UCSD-AML1 (cell line): ENCODE measurements at regions not wholly inside any gene's neighbourhood (a gene's known extent, or its start where the extent isn't known, plus 50 kb on each side); places are given as distances from the start of the nearest gene placed in this dataset.

Source experiments
- DNase-seq: peaks from one replicate; lab custom pipeline; 2025; ENCODE audit not compliant: unreplicated experiment; lab: John Stamatoyannopoulos, UW

DNA sequence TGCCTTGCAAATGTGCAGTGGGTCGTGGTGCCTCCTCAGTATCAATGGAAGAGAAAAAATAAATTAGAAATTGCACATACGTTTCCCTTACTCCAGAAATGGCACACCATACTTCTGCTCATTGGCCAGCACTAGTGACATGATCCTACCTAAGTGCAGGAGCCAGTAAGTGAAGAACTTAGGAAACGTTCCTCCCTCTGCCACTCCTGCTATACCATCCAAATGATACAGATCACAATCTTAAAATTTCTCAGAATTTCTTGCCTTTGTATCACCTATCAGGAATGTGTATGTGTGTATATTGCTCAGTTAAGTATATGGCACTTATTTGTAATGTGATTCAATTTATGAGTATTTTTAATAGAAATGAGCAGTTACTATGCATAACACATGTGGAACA is 237.0 kb upstream of the UBE2E3 start:
- DNase-seq, result no peak

DNA sequence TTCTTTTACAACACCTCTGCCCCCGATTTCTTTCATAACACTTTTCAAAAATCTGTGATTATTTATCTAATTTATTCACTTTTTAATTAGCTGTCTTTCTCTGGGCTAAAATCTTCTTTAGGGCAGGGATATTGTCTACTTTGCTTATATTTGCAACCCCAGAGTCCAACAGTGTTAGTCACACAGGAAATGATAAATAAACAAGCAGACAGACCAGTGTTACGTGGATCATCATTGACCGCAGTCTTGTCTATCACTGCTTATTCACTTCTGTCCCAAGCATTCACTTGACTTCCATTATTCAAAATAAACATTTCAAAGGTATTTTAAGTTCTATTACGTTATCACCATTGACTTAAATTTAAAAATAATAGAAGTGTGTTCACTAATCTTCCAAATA is 237.6 kb upstream of the UBE2E3 start:
- no peak for DNase-seq

DNA sequence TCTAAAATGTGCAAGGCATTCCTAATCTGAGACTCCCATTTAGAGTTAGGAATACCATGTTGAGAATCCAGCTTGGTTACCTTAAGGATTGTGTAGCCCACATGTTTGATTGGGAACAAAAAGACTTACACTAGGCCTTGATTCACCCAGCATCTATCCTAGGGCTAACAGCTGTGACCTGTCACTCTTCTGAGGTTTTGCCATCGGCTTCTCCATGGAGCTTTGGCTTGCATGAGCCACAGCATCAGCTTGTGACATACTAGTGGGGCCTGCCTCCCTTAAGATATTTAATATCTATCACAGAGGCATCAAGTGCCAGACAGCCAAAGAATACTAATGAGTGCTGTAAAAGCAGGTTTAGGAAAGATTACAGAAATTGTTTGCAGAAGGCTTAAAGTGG is 241.3 kb upstream of the UBE2E3 start:
- no peak for DNase-seq

DNA sequence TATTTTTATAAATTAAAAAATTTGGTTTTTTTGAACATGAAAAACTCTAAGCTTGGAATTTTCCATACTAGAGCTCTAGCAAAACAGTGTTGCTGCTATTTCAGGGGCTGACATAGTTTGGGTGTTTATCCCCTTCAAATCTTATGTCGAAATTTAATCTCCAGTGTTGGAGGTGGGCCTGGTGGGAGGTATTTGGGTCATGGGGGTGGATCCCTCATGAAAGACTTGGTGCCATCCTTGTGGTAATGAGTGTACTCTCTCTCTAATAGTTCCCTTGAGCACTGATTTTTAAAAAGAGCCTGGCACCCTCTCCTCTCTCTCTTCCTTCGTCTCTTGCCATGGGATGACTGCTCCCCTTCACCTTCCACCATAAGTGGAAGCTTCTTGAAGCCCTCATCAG is 244.6 kb upstream of the UBE2E3 start:
- no peak for DNase-seq

DNA sequence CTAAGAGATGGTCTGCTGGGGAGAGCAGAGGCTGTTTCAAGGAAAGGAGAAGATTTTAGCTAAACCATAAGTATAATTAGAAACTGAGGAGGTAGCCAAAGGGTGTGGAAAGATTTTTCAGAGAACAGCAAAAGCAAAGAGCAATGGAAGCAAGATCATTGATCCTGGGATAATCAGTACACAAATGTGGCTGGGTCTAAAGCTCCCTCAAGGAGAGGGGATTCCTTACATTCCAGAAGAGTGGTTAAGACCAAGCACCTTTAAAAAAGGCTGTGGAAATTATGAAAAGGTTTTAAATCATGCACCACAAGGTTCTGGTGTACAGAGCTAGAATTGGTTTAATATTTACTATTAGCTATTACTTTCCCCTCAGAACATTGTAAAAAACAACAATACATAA is 246.0 kb upstream of the UBE2E3 start:
- DNase-seq, result no peak

DNA sequence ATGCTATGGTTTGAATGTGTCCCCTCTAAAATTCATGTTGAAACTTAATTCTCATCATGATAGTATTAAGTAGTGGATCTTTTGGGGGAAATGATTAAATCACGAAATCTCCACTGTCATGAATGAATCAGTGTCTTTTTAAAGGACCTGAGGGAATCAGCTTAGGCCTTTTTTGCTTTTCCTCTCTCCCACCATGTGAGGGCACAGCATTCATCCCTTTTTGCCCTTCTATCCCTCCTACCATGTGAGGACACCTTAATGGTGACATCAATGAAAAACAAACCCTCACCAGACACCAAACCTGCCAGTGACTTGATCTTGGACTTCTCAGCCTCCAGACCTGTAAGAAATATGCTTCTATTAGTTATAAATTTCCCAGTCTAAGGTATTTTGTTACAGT is 247.1 kb upstream of the UBE2E3 start:
- no peak for DNase-seq

DNA sequence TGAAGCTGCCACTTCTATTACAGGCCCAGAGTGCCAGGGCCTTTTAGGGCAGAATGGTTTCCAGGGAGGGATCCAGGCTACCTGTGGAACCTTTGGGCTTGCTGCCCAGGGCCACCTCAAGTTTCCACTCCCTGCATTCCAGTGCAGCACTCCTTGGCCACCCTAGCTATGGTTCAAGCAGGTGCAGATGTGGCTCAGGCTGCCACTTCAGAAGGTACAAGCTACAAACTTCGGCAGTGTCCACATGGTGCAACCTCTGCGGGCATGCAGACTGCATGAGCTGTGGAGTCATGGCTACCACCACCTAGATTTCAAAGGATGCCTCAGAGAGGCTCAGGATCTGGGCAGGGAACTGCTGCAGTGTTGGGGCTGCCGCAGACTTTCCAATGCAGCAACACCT is 248.1 kb upstream of the UBE2E3 start:
- no peak for DNase-seq

DNA sequence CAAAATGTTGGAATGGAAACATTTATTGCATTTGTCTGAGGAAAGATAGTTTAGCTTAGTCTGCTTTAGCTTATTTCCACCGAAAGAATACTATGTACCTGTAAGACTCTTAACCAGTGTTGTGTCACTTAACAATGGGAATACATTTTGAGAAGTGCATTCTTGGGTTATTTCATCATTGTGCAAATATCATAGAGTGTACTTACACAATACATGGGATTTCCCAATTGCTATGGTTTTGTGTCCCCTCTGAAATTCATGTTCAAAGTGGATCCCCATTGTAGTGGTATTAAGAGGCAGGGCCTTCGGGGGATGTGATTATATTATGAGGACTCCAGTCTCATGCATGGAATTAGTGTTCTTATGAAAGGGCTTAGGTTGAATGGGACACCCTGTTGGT is 249.4 kb upstream of the UBE2E3 start:
- no peak for DNase-seq

DNA sequence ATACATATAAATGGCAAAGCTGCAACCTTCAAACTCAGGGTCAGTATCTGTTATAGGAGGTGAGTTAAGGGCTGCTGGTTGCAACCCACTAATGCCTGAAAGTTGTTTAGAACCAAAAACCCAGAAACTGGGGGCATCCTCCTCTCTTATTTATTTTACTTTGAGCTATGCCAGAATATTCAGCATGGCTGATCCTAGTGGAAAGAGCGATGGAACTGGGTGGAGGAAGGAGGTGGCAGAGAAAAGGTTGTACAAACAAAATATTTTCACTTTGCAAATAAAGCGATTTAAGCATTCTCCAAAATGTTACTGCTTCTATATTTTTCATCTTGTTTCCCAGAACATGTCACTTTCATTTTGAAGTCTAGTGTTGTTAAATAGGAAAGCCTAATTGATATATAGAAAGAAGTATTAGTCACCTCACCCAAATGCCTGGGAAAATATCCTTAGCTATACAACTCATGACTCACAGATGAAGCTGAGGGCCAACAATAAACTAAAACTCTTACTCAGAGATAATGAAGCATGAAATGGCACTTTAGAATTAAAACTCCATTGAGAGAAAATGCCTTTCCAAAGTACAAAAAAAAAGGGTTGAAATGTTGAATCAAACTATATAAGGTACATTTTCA is 251.4 kb upstream of the UBE2E3 start:
- no peak for DNase-seq

DNA sequence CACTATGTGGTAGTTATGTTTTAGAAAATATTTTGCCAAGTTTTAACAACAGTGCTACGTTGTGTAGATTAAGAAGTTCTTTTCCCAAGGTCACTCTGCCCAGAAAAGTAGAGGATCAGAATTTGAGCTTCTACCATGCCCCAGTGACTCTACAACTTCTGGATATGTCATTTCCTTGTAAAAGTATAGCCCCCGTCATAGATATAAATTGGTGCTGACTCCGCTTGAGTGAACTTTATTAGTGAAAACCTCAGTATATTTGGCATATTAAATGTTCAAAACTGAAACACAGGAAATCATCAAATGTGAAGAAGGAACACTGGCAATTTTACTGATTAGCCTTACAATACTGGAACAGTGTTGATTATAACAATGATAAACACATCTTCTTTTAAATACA is 256.7 kb upstream of the UBE2E3 start:
- no peak for DNase-seq

DNA sequence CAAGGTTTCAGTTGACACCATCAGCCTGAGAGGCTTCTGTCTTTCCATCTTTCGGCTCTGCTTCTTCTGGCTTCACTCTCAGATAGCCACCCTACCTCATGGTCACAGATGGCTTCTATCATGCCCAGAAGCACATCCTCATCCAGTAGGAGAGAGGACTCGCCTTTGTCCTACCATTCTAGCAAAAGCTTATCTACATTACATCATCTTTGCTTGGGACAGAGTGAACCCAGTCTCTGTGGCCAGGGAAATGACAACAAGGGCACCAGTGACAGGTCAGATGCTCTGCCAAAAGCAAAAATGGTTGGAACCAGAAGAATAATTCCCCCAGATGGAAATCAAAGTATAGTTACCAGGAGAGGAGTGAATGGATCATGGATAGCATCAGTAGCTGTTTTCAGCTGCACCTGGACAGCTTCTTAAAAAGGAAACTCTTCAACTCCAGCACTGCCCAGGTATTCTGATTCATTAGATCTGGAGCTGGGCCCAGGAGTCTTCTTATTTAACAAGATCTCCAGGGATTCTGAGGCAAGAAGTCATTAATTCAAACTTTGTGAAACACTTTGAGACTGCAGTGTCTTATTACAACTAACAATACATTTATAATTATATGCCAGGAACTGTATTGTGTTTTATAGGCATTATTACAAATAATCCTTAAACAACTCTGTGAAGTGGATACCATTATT is 257.7 kb upstream of the UBE2E3 start:
- DNase-seq, result no peak

DNA sequence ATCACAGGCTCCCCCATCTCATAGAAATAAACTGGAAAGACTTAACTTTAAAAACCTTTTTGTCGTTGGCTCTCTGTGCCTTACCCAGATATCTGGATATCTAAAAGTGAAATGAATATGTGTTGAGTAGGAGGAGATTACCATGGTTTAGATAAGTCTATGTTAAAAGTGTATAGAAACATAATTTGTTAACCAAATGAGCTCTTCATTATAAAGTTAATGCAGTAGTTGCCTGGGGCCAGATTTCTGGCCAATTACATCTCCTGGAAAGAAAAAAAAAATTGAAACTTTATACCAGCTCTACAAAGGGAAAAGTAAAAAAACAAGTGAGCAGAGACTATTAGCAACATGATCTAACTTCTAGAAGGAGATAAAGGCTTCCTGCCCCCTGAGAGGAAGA is 259.6 kb upstream of the UBE2E3 start:
- DNase-seq, result no peak

DNA sequence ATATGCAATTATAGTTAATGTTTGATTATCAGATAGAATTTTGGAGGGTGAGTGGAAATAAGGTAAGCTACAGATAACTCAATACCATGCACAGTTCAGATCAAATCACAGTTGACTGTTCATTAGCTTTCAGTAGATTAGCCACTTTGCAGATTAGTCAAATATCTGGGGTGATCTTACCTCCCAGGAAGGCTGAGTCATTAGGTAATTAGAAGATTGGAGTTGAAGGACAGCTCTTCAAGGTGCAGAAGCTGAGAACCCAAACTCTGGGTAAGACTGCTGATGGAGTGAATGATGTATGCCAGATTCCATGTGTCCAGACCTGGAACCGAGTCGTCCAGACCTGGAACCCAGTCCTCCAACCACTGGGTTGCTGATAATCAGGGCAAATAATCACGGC is 262.8 kb upstream of the UBE2E3 start:
- no peak for DNase-seq

DNA sequence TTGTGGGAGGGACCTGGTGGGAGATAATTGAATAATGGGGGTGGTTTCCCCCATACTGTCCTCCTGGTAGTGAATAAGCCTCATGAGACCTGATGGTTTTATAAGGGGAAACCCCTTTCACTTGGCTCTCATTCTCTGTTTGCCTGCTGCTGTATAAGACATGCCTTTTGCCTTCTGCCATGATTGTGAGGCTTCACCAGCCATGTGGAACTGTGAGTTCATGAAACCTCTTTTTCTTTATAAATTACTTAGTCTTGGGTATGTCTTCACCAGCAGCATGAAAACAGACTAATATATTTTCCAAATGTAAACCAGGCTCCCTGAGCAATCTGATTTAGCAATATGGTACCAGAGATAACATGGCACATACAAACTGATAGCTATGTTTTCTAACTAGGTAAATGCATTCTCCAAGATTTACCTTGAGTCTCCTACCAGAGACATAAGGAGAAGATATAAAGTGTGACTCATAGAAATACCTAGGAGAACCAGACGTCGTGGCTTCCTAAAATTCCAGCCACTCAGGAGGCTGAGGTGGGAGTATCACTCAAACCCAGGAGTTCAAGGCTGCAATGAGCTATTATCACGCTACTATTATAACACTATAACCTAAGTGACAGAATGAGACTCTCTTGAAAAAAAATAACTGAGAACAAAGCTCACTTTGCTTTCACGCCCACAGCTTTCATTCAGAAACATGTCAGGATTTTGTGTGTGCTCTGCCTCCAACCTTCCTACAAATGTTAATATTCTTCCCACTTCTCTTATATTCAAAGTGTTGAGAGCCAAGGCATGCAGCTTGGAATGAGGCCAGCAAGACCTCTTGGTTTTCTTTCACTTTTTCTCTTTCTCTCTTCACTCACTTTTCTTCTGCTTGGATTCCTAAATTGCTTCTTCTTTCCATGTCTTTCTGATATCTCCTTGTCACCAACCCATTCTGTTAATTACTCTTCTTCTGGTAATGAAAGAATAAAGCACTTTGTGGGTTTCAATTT is 263.9 kb upstream of the UBE2E3 start:
- DNase-seq, result no peak

DNA sequence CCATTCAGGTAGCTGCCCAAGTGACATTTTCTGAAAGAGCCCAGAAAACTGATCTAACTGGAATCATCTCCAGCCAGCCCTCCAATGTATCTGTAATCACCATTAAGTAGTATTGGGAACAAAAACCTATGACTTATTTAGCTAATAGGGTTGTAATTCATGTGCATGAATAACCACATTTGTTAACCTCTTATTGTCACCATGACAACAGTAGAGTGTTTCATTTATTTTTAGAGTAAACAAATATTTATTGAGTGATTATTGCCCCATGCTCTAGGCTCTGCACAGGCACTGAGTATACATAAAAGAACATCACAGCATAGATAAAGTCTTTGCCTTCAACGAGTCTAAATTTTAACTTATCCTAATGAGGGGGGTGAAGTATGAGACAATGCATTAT is 265.4 kb upstream of the UBE2E3 start:
- no peak for DNase-seq

DNA sequence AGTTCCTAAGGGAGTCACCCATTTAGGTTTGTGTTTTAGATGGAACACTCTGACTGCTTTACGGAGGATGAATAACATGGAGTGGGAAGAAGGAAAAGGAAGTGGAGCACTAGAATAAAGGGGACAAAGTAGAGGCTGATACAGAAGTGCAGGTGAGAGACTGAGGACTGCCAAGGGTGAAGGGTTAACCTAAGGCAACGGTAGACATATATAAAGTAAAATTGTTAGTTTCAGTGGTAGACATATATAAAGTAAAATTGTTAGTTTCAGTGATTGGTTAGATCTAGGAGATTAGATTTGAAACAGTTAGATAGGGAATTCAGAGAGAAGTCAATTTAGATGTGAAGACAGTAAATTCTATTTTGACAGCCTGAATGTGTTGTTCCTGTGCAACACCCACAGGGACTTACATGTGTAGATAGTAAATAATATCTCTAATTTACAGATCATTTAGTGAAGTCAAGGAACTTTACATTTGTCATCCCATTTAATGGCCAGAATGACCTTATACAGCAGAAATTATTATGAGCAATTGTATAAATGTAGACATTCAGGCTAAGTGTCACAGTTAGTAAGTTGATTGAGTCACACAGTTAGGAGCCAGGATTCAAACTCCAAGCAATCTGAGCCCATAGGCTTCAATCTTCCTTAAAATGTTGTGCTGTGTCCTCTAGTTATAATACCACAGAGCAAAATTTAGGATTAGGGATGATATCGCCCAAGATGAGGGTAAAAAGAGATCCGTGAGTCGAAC is 270.8 kb upstream of the UBE2E3 start:
- no peak for DNase-seq

DNA sequence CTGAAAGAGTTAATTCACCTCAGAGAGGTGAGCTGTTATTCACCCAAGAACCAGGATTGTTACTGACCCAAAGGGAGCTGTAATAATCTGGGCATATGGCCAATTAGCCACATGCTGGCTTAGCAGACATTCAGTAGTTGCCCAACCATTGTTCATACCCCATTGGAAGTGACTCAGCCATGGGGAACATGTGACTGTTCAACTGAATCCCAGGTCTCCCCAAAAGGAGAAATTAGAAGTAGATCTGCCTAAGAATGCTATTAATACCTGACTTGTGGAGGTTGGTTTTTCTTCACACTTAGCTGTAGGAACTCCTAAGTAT is 272.6 kb upstream of the UBE2E3 start:
- DNase-seq, result no peak

DNA sequence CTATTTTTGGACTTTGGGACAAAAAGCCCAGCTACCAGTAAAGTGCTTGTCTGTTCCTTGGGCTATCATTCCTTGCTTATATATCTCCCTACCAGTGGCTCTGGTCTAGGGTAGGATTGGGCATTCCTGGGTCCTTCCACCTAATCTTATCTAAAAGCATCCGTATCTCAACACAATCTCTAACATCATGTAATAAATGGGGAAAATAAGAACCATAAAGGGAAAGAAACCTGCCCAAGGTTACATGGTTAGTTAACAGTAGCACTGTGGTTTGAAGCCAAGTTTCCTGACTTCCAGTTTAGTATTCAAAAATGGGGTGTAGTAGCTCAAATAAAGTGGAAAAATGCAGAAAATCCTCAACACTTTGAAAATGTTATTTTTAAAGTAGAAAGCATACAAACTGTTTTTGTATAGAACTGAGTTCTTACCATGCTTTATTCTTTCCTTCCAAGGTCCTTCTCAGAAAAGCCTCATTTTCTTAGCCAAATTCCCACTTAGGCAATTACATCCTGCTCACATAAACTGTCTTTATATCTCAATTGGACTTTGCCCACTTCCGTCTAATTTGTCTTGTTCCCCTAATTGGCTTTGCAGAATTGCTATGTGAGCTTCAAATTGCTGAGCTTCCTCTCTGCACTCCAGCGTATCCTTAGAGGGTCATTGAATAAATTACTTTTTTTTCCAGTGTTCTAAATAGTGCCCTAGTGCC is 273.1 kb upstream of the UBE2E3 start:
- DNase-seq, result no peak

DNA sequence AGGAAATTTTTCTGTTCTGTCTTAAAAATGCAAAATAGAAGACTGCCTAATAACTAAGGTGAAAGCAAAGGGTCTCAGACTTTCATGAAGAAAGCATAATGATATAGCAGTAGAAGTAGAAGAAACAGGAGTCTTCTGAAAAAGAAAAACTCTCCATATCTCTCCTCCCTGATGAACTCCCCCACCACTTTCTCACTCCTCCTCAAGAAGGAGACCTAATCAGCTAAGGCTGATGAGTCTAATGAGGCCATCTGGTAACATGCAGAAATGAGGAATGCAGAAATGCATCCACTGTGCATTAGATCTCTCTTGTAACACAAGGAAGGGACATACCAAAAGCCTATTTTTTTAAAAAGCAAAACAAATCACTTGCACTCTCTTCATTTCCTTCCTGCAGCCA is 273.7 kb upstream of the UBE2E3 start:
- no peak for DNase-seq

DNA sequence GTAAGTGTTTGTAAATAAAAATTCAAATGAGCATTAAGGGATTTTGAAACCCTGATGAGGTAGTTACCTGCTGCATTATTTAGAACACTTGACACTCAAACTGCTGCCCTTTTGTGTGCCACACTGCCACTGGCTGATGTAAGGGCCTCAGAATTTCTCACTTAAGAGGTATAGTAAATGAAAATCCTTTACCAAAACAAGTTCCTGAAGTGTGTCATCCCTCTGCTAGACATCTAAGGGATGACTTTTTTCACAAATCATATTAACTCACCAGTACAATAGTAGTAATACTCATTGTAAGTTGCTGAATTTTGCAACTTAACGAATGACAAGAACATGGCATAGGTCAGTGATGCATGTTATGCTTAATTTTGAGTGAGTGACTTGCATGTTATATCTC is 274.9 kb upstream of the UBE2E3 start:
- no peak for DNase-seq

DNA sequence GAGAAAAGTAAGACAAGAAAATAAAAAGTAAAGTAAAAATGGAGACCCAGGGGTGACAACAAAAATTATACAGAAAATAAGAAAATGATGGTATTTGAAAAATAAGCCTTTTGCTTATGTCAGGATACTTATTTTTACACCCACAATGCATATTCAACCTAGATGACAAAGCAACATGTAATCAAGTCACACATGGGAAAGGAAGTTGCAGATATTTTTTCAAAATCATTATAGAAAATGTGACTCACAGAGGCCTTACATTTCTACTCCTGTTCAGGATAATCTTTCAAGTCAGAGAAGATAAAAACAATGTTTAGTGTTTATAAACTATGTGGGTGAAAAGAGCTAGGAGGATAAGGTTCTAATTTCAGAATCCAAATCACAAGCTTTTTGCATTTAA is 275.3 kb upstream of the UBE2E3 start:
- DNase-seq, result no peak
